Neuronal stem cell (in vitro differentiated cells): ENCODE measurements at regions not wholly inside any gene's neighbourhood (a gene's known extent, or its start where the extent isn't known, plus 50 kb on each side); places are given as distances from the start of the nearest gene placed in this dataset.
A peak's percentile ranks its signal among the peaks of the same experiment; 100 is the strongest.

ENCODE experiments used
- DNase-seq: peaks from one replicate; pipeline ENCODE4 v3.0.0-alpha.2; 2013; ENCODE audit warnings: low spot score
- H2AFZ ChIP-seq: one replicate; pipeline ENCODE4 v1.6.1; 2013; ENCODE audit warnings: mild to moderate bottlenecking, low read length, inconsistent platforms
- H2AK5ac ChIP-seq: 2 replicates; pipeline ENCODE4 v1.6.1; 2013; ENCODE audit warnings: low read depth, mild to moderate bottlenecking, inconsistent platforms, low read length, moderate library complexity, mixed read lengths
- H2BK120ac ChIP-seq: 2 replicates; pipeline ENCODE4 v1.6.1; 2013; ENCODE audit warnings: low read depth, mild to moderate bottlenecking, inconsistent platforms, low read length, moderate library complexity, mixed read lengths
- H2BK12ac ChIP-seq: one replicate; pipeline ENCODE4 v1.6.1; 2013; ENCODE audit warnings: low read length, inconsistent platforms
- H2BK15ac ChIP-seq: 2 replicates; pipeline ENCODE4 v1.6.1; 2013; ENCODE audit warnings: mild to moderate bottlenecking, low read length, inconsistent platforms, mixed read lengths
- H2BK5ac ChIP-seq: one replicate; pipeline ENCODE4 v1.6.1; 2013; ENCODE audit warnings: inconsistent platforms, mild to moderate bottlenecking, low read length, moderate library complexity
- H3K14ac ChIP-seq: one replicate; pipeline ENCODE4 v1.6.1; 2013; ENCODE audit warnings: low read length, inconsistent platforms
- H3K18ac ChIP-seq: 2 replicates; pipeline ENCODE4 v1.6.1; 2013; ENCODE audit warnings: low read length, inconsistent platforms
- H3K23ac ChIP-seq: 2 replicates; pipeline ENCODE4 v1.6.1; 2013; ENCODE audit warnings: low read depth, mild to moderate bottlenecking, mixed read lengths, low read length, inconsistent platforms; ENCODE audit not compliant: poor library complexity
- H3K27ac ChIP-seq: replicated peaks from 3 replicates; pipeline ENCODE4 v1.5.1; 2013; ENCODE audit warnings: low read length, inconsistent platforms
- H3K27me3 ChIP-seq, 3 experiments: 2 replicates each; pipeline ENCODE4 v1.6.1; 2013; ENCODE audit warnings: low read length in 3 of 3, mild to moderate bottlenecking in 2 of 3, inconsistent platforms in 1 of 3, low read depth in 1 of 3, mixed read lengths in 1 of 3, moderate library complexity in 1 of 3; ENCODE audit not compliant: control insufficient read depth in 3 of 3, insufficient read depth in 3 of 3
- H3K36me3 ChIP-seq, 2 donors: replicated peaks in 1 of 2; 2 replicates each; pipeline ENCODE4 v1.6.1; 2013; ENCODE audit warnings: low read length in 2 of 2; ENCODE audit not compliant: control insufficient read depth in 2 of 2, insufficient read depth in 2 of 2
- H3K4ac ChIP-seq: 2 replicates; pipeline ENCODE4 v1.6.1; 2013; ENCODE audit warnings: inconsistent platforms, mild to moderate bottlenecking, low read length, moderate library complexity
- H3K4me1 ChIP-seq, 2 donors: 1 replicate in 1 of 2; 2 replicates in 1 of 2; pipeline ENCODE4 v1.6.1; 2013; ENCODE audit warnings: low read length in 2 of 2, low read depth in 1 of 2; ENCODE audit not compliant: control insufficient read depth in 2 of 2, insufficient read depth in 1 of 2
- H3K4me2 ChIP-seq: one replicate; pipeline ENCODE4 v1.6.1; 2013; ENCODE audit warnings: mild to moderate bottlenecking, low read length, inconsistent platforms; ENCODE audit not compliant: insufficient read depth, poor library complexity, severe bottlenecking
- H3K4me3 ChIP-seq, 2 donors: 2 replicates each; pipeline ENCODE4 v1.5.1; 2013; ENCODE audit warnings: low read length in 2 of 2, mild to moderate bottlenecking in 2 of 2, inconsistent platforms in 1 of 2, moderate library complexity in 1 of 2
- H3K79me1 ChIP-seq: one replicate; pipeline ENCODE4 v1.6.1; 2013; ENCODE audit warnings: low read depth, mild to moderate bottlenecking, inconsistent platforms, low read length, moderate library complexity
- H3K9ac ChIP-seq: one replicate; pipeline ENCODE4 v1.6.1; 2013; ENCODE audit warnings: mild to moderate bottlenecking, low read depth, low read length, inconsistent platforms; ENCODE audit not compliant: poor library complexity
- H3K9me3 ChIP-seq, 2 donors: replicated peaks in 1 of 2; 2 replicates each; pipeline versions ENCODE3 to v1.6.1; 2013; ENCODE audit warnings: low read length in 2 of 2, mild to moderate bottlenecking in 2 of 2, inconsistent platforms in 1 of 2, low read depth in 1 of 2, mixed read lengths in 1 of 2, moderate library complexity in 1 of 2; ENCODE audit not compliant: control insufficient read depth in 2 of 2, insufficient read depth in 1 of 2
- H4K8ac ChIP-seq: one replicate; pipeline ENCODE4 v1.6.1; 2013; ENCODE audit warnings: low read depth, mild to moderate bottlenecking, inconsistent platforms, low read length, moderate library complexity
- H4K91ac ChIP-seq: one replicate; pipeline ENCODE4 v1.6.1; 2013; ENCODE audit warnings: low read length, low read depth, mild to moderate bottlenecking, inconsistent platforms; ENCODE audit not compliant: poor library complexity
- WGBS, 2 donors: extraction: QIAGEN DNeasy Blood & Tissue Kit; methylation state at CpG; one replicate each; pipeline ENCODE4 v1.1.7; 2013; ENCODE audit warnings: missing lambda C conversion rate in 2 of 2, mixed read lengths in 1 of 2; ENCODE audit not compliant: insufficient read length in 2 of 2, insufficient replicate concordance in 1 of 2; ENCODE audit errors: extremely low coverage in 2 of 2; 5-methylcytosine and 5-hydroxymethylcytosine counted together

- H4K91ac ChIP-seq = no peak overlapping the region
- H2AFZ ChIP-seq = no peak overlapping the region
- no peak overlapping the region for H3K9ac ChIP-seq
- H3K18ac ChIP-seq = no peak overlapping the region
- H3K23ac ChIP-seq = no peak overlapping the region
- H3K4me1 ChIP-seq = no peaks in the 10 kb centered on the region
- no peak overlapping the region for H2BK120ac ChIP-seq
- H3K14ac ChIP-seq = no peak overlapping the region
- H2BK5ac ChIP-seq = no peak overlapping the region
- no peak overlapping the region for H3K27ac ChIP-seq
- H3K4me2 ChIP-seq = no peak overlapping the region
- peak overlapping the region; percentile 22 for H2BK15ac ChIP-seq
- H2AK5ac ChIP-seq = no peak overlapping the region
- no peak overlapping the region for H4K8ac ChIP-seq
- no CpG with 5 or more reads among the region's 4 CpGs for WGBS, 2 donors
- no peaks in the 10 kb centered on the region for H3K27me3 ChIP-seq
- H3K9me3 ChIP-seq = peaks cover 0 to 2% of the 10 kb centered on the region in 2 donors
- DNase-seq = no peak
- H3K79me1 ChIP-seq = no peaks in the 10 kb centered on the region
- no peak overlapping the region for H3K4me3 ChIP-seq
- no peak overlapping the region for H3K4ac ChIP-seq
- no peak overlapping the region for H2BK12ac ChIP-seq
- H3K36me3 ChIP-seq = no peaks in the 10 kb centered on the region
Measured at GRCh38 chr16:65481956-65482355, 360.1 kb upstream of the CDH11 start.

- no peak overlapping the region for H4K91ac ChIP-seq
- H2BK5ac ChIP-seq = no peak overlapping the region
- no peak overlapping the region for H3K18ac ChIP-seq
- H2AFZ ChIP-seq = no peak overlapping the region
- H3K9me3 ChIP-seq = peaks cover 0 to 2% of the 10 kb centered on the region in 2 donors
- no peak overlapping the region for H2BK15ac ChIP-seq
- no peak overlapping the region for H3K27ac ChIP-seq
- WGBS, 2 donors = no CpG with 5 or more reads among the region's 11 CpGs
- H3K4me2 ChIP-seq = no peak overlapping the region
- no peak for DNase-seq
- H4K8ac ChIP-seq = no peak overlapping the region
- H3K79me1 ChIP-seq = no peaks in the 10 kb centered on the region
- no peak overlapping the region for H3K14ac ChIP-seq
- no peak overlapping the region for H2AK5ac ChIP-seq
- no peaks in the 10 kb centered on the region for H3K36me3 ChIP-seq
- no peak overlapping the region for H3K4ac ChIP-seq
- no peak overlapping the region for H2BK12ac ChIP-seq
- H3K4me1 ChIP-seq = no peaks in the 10 kb centered on the region
- H3K23ac ChIP-seq = no peak overlapping the region
- no peak overlapping the region for H2BK120ac ChIP-seq
- H3K4me3 ChIP-seq = peak overlapping the region in 1 of 2 donors; percentile 29
- no peak overlapping the region for H3K9ac ChIP-seq
- no peaks in the 10 kb centered on the region for H3K27me3 ChIP-seq
Measured at GRCh38 chr16:65480281-65481091, 358.6 kb upstream of the CDH11 start.

- H3K79me1 ChIP-seq = no peaks in the 10 kb centered on the region
- no CpG with 5 or more reads among the region's 5 CpGs for WGBS, 2 donors
Measured at GRCh38 chr16:65476448-65476955, 354.6 kb upstream of the CDH11 start.

GRCh38 chr16:65473699-65474098, 351.8 kb upstream of the CDH11 start:
- Histone ChIP-seq H2AK5ac (no peak overlapping the region), H3K4ac (no peak overlapping the region), H4K91ac (no peak overlapping the region), H3K79me1 (no peaks in the 10 kb centered on the region), H3K36me3 (no peaks in the 10 kb centered on the region), H2AFZ (no peak overlapping the region), H2BK12ac (no peak overlapping the region), H3K27ac (no peak overlapping the region), H3K4me2 (no peak overlapping the region), H3K4me3 (no peak overlapping the region), H3K9ac (no peak overlapping the region), H3K18ac (no peak overlapping the region), H3K23ac (no peak overlapping the region), H3K27me3 (no peaks in the 10 kb centered on the region), H3K9me3 (no peaks in the 10 kb centered on the region), H2BK5ac (no peak overlapping the region), H2BK120ac (no peak overlapping the region), H3K4me1 (no peaks in the 10 kb centered on the region), H2BK15ac (no peak overlapping the region), H3K14ac (no peak overlapping the region), H4K8ac (no peak overlapping the region)
- DNase-seq = no peak
- WGBS, 2 donors = no CpG with 5 or more reads among the region's 3 CpGs

More at GRCh38 chr16:65476448-65476955, 354.6 kb upstream of the CDH11 start:
- no peak overlapping the region for H3K27ac ChIP-seq
- H2BK15ac ChIP-seq = no peak overlapping the region
- no peak overlapping the region for H2BK12ac ChIP-seq
- no peak overlapping the region for H3K14ac ChIP-seq
- no peak overlapping the region for H2BK120ac ChIP-seq
- H3K27me3 ChIP-seq = no peaks in the 10 kb centered on the region
- H2AFZ ChIP-seq = no peak overlapping the region
- H2AK5ac ChIP-seq = no peak overlapping the region
- H3K36me3 ChIP-seq = no peaks in the 10 kb centered on the region
- H3K4me1 ChIP-seq = no peaks in the 10 kb centered on the region
- no peak overlapping the region for H3K18ac ChIP-seq
- H4K91ac ChIP-seq = no peak overlapping the region
- H2BK5ac ChIP-seq = no peak overlapping the region
- no peaks in the 10 kb centered on the region for H3K9me3 ChIP-seq
- no peak overlapping the region for H3K9ac ChIP-seq
- DNase-seq = no peak
- no peak overlapping the region for H3K23ac ChIP-seq
- H3K4me3 ChIP-seq = no peak overlapping the region
- no peak overlapping the region for H4K8ac ChIP-seq
- H3K4ac ChIP-seq = no peak overlapping the region
- H3K4me2 ChIP-seq = no peak overlapping the region
